Activated CD4-positive, alpha-beta memory T cell treated with anti-CD3 and anti-CD28 coated beads for 36 hours (primary cell): ENCODE measurements at regions not wholly inside any gene's neighbourhood (a gene's known extent, or its start where the extent isn't known, plus 50 kb on each side); places are given as distances from the start of the nearest gene placed in this dataset.
"Not testable (repeated sequence)": the region's sequence is repeated elsewhere in the genome, so short reads cannot be mapped to it uniquely, and the experiment has no call there.

Source experiments
- CTCF ChIA-PET: fragments of 350-600 bp; sonication (Branson Sonifier 250); formaldehyde crosslinking; loops from one replicate; lab custom pipeline; 2021; ENCODE audit warnings: antibody characterized with exemption, inconsistent platforms; lab: Charles Lee
- POLR2A ChIA-PET: fragments of 350-600 bp; sonication (Branson Sonifier 250); formaldehyde crosslinking; loops from one replicate; lab custom pipeline; 2021; ENCODE audit warnings: antibody characterized with exemption; lab: Charles Lee
- DNase-seq: peaks from one replicate; pipeline ENCODE4 v3.0.0-alpha.2; 2020
- H3K27ac Mint-ChIP-seq: one replicate; pipeline ENCODE4 v1.8.0; 2021; ENCODE audit warnings: mixed read lengths
- H3K27me3 Mint-ChIP-seq: one replicate; pipeline ENCODE4 v1.8.0; 2021; ENCODE audit warnings: mixed read lengths
- H3K36me3 Mint-ChIP-seq: one replicate; pipeline ENCODE4 v1.8.0; 2021; ENCODE audit warnings: mixed read lengths
- H3K4me1 Mint-ChIP-seq: one replicate; pipeline ENCODE4 v1.8.0; 2021; ENCODE audit warnings: low read depth, mixed read lengths
- H3K4me3 Mint-ChIP-seq: one replicate; pipeline ENCODE4 v1.8.0; 2021; ENCODE audit warnings: mild to moderate bottlenecking, mixed read lengths
- H3K9me3 Mint-ChIP-seq: one replicate; pipeline ENCODE4 v1.8.0; 2021; ENCODE audit warnings: mixed read lengths
- intact Hi-C: fragments of 100-400 bp; cut with micrococcal nuclease; formaldehyde crosslinking; loops from one replicate; pipeline ENCODE4 v1.15.1; 2023

GRCh38 chr9:7451062-7451461 is 348.5 kb downstream of the DMAC1 start:
- Mint-ChIP-seq H3K4me1 (no peaks in the 10 kb centered on the region), H3K9me3 (no peaks in the 10 kb centered on the region), H3K27ac (no peak overlapping the region), H3K27me3 (peaks cover 3% of the 10 kb centered on the region), H3K4me3 (no peak overlapping the region), H3K36me3 (no peaks in the 10 kb centered on the region)
- no peak for DNase-seq
- ChIA-PET POLR2A (no interaction called here), CTCF (no interaction called here)
- intact Hi-C loops, result no loop called here

GRCh38 chr9:7443541-7443940 is 356.0 kb downstream of the DMAC1 start:
- no peak for DNase-seq
- H3K27ac Mint-ChIP-seq, result no peak overlapping the region
- no peaks in the 10 kb centered on the region for H3K36me3 Mint-ChIP-seq
- no peaks in the 10 kb centered on the region for H3K9me3 Mint-ChIP-seq
- ChIA-PET POLR2A (no interaction called here), CTCF (no interaction called here)
- intact Hi-C loops, result no loop called here
- peaks cover 4% of the 10 kb centered on the region for H3K27me3 Mint-ChIP-seq
- no peak overlapping the region for H3K4me3 Mint-ChIP-seq
- no peaks in the 10 kb centered on the region for H3K4me1 Mint-ChIP-seq

- ChIA-PET CTCF (no interaction called here), POLR2A (no interaction called here)
- H3K27ac Mint-ChIP-seq, result no peak overlapping the region
- no peaks in the 10 kb centered on the region for H3K36me3 Mint-ChIP-seq
- no peak overlapping the region for H3K4me3 Mint-ChIP-seq
- peaks cover 4% of the 10 kb centered on the region for H3K27me3 Mint-ChIP-seq
- no peaks in the 10 kb centered on the region for H3K4me1 Mint-ChIP-seq
- DNase-seq, result no peak
- intact Hi-C loops, result no loop called here
- H3K9me3 Mint-ChIP-seq, result no peaks in the 10 kb centered on the region
Measured at GRCh38 chr9:7439355-7439995, 360.1 kb downstream of the DMAC1 start.

GRCh38 chr9:7436754-7437153 is 362.8 kb downstream of the DMAC1 start:
- Mint-ChIP-seq H3K4me3 (no peak overlapping the region), H3K4me1 (no peaks in the 10 kb centered on the region), H3K27me3 (no peaks in the 10 kb centered on the region), H3K9me3 (peaks cover 13% of the 10 kb centered on the region), H3K36me3 (no peaks in the 10 kb centered on the region), H3K27ac (no peak overlapping the region)
- no peak for DNase-seq
- ChIA-PET POLR2A (no interaction called here), CTCF (interaction anchor here (0.6 kb wide), 1 partner anchor 58 kb away, joined by 3 read pairs; no protein-coding TSS in a partner anchor)
- intact Hi-C loops, result no loop called here

- Mint-ChIP-seq H3K4me1 (no peaks in the 10 kb centered on the region), H3K27me3 (no peaks in the 10 kb centered on the region), H3K27ac (no peak overlapping the region), H3K4me3 (no peak overlapping the region), H3K9me3 (peaks cover 22% of the 10 kb centered on the region), H3K36me3 (no peaks in the 10 kb centered on the region)
- ChIA-PET POLR2A (no interaction called here), CTCF (no interaction called here)
- intact Hi-C loops, result no loop called here
- no peak for DNase-seq
Measured at GRCh38 chr9:7433508-7434292, 365.9 kb downstream of the DMAC1 start.

DNA sequence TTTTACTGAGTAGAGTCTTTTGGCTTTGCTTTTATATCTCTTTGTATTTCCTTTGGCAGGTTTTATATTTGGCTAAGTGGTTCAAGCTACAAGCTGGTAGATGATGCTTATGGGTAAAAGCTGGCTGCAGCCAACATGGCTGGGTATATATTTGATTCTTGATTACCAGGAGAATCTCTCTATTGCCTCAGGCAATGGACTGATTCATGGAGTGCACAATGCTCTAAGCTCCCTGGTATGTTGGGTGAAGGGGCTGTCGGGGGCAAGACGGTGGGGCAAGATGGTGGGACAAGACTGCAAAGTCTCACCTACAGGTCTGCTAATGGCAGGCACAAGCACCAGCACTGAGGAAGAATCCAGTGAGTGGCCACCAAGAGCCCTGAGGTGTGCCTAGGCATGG is 366.6 kb downstream of the DMAC1 start:
- Mint-ChIP-seq H3K4me3 (no peak overlapping the region), H3K9me3 (peaks cover 22% of the 10 kb centered on the region), H3K4me1 (no peaks in the 10 kb centered on the region), H3K36me3 (no peaks in the 10 kb centered on the region), H3K27me3 (peaks cover 3% of the 10 kb centered on the region), H3K27ac (no peak overlapping the region)
- POLR2A ChIA-PET, result no interaction called here
- intact Hi-C loops, result no loop called here
- CTCF ChIA-PET, result no interaction called here
- no peak for DNase-seq

GRCh38 chr9:7417397-7417796 is 382.2 kb downstream of the DMAC1 start:
- not testable (repeated sequence) for H3K27ac Mint-ChIP-seq, H3K36me3 Mint-ChIP-seq

GRCh38 chr9:7415836-7416235 is 383.7 kb downstream of the DMAC1 start:
- ChIA-PET CTCF (no interaction called here), POLR2A (no interaction called here)
- no peaks in the 10 kb centered on the region for H3K36me3 Mint-ChIP-seq
- no peaks in the 10 kb centered on the region for H3K9me3 Mint-ChIP-seq
- no peak for DNase-seq
- intact Hi-C loops, result no loop called here
- H3K27ac Mint-ChIP-seq, result no peak overlapping the region
- no peaks in the 10 kb centered on the region for H3K4me1 Mint-ChIP-seq
- H3K27me3 Mint-ChIP-seq, result peaks cover under 1% of the 10 kb centered on the region
- H3K4me3 Mint-ChIP-seq, result no peak overlapping the region

More at GRCh38 chr9:7417397-7417796, 382.2 kb downstream of the DMAC1 start:
- H3K4me3 Mint-ChIP-seq, CTCF ChIA-PET, POLR2A ChIA-PET, H3K9me3 Mint-ChIP-seq, H3K27me3 Mint-ChIP-seq, intact Hi-C loops, DNase-seq, H3K4me1 Mint-ChIP-seq: not testable (repeated sequence)

GRCh38 chr9:7408845-7409244 is 390.7 kb downstream of the DMAC1 start:
- Mint-ChIP-seq H3K27me3 (peaks cover 21% of the 10 kb centered on the region), H3K36me3 (no peaks in the 10 kb centered on the region), H3K4me3 (no peak overlapping the region), H3K27ac (no peak overlapping the region), H3K9me3 (no peaks in the 10 kb centered on the region), H3K4me1 (peaks cover 1% of the 10 kb centered on the region)
- no peak for DNase-seq
- intact Hi-C loops, result no loop called here
- CTCF ChIA-PET, result no interaction called here
- POLR2A ChIA-PET, result no interaction called here

DNA sequence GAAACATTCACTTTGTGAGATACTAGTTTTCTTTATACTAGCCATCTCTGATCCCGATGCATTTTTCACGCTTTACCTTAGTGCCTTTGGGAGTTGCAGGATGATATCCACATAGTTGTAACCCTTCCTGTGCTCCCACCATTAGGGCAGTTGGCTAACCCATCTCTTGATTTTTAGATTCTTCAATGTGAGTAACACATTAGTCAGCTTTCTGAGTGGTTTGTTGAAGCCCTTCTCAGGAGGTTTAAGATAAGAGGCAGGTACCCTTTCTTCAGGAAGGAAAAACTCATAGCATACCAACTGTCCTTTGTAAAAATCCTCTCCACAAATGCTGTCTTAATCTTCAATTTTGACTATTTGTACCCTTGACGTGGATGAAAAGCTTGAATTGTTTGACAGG is 392.3 kb downstream of the DMAC1 start:
- CTCF ChIA-PET, result no interaction called here
- H3K27me3 Mint-ChIP-seq, result peaks cover 22% of the 10 kb centered on the region
- POLR2A ChIA-PET, result no interaction called here

GRCh38 chr9:7405924-7406604 is 393.5 kb downstream of the DMAC1 start:
- Mint-ChIP-seq H3K27ac (no peak overlapping the region), H3K4me1 (peaks cover 1% of the 10 kb centered on the region), H3K4me3 (no peak overlapping the region), H3K9me3 (no peaks in the 10 kb centered on the region), H3K36me3 (no peaks in the 10 kb centered on the region), H3K27me3 (peaks cover 25% of the 10 kb centered on the region)
- ChIA-PET CTCF (no interaction called here), POLR2A (no interaction called here)
- intact Hi-C loops, result loop anchor here (1.0 kb wide), 1 partner anchor 128 kb away; no protein-coding TSS in a partner anchor
- no peak for DNase-seq

More for the DNA sequence above, 392.3 kb downstream of the DMAC1 start:
- DNase-seq, result no peak
- Mint-ChIP-seq H3K4me3 (no peak overlapping the region), H3K27ac (no peak overlapping the region), H3K9me3 (no peaks in the 10 kb centered on the region), H3K4me1 (peaks cover 1% of the 10 kb centered on the region), H3K36me3 (no peaks in the 10 kb centered on the region)
- intact Hi-C loops, result no loop called here

DNA sequence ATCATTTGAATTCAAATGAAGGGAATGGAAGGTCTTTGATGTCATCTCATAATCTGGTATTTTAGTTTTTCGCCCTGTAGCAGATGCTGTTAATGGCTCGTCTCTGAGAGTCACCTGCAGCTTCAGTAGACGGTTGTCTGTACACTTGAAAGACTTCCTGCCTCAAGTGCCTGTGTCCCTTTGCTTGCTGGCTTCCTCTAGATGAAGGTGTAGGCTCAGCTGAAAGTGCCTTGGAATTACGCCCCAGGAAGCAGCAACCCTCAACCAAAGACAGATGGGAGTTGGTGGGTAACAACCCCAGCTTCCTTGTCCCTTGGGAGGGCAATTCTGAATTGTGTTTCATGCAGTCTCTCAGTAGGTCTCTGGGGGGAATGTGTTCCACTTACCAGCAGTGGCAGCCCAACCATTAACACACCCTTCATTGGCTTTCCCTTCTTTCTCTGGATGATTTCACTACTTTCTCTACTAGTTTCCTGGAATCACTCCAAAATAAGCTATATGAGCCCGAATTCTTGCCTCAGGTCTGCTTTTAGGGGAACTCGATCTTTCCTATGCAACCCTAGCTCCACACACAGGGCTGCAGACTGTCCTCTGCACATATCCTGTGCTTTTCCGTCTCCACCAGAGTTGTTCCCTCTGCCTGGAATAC is 395.6 kb downstream of the DMAC1 start:
- Mint-ChIP-seq H3K4me1 (peaks cover 1% of the 10 kb centered on the region), H3K27me3 (peaks cover 19% of the 10 kb centered on the region), H3K36me3 (no peaks in the 10 kb centered on the region), H3K27ac (no peak overlapping the region), H3K4me3 (no peak overlapping the region), H3K9me3 (no peaks in the 10 kb centered on the region)
- no peak for DNase-seq
- ChIA-PET CTCF (no interaction called here), POLR2A (no interaction called here)
- intact Hi-C loops, result no loop called here
